SK-N-SH treated with all-trans-retinoic acid at 6 μM for 48 hours (cell line): ENCODE measurements at regions not wholly inside any gene's neighbourhood (a gene's known extent, or its start where the extent isn't known, plus 50 kb on each side); places are given as distances from the start of the nearest gene placed in this dataset.

Experiments used
- ATAC-seq: fragments of 200-7000 bp; cut with Tn5 transposase; 3 replicates; pipeline ENCODE4 v1.9.1; 2020; ENCODE audit warnings: mild to moderate bottlenecking, moderate library complexity
- ARNTL ChIP-seq: fragments of 450-650 bp; formaldehyde crosslinking; IDR thresholded peaks from 2 replicates; pipeline ENCODE4 v1.5.0; 2020; ENCODE audit warnings: low read depth, mild to moderate bottlenecking, moderate library complexity, borderline replicate concordance
- BACH2 ChIP-seq: fragments of 250-450 bp; sonication (Bioruptor Pico); IDR thresholded peaks from 2 replicates; pipeline ENCODE4 v1.9.0; 2021; ENCODE audit warnings: mild to moderate bottlenecking, borderline replicate concordance
- CSDC2 ChIP-seq: fragments of 250-450 bp; sonication (Bioruptor Pico); IDR thresholded peaks from 2 replicates; pipeline ENCODE4 v1.5.0; 2020; ENCODE audit warnings: mild to moderate bottlenecking, moderate library complexity
- ESRRG ChIP-seq: fragments of 250-450 bp; sonication (Bioruptor Pico); IDR thresholded peaks from 2 replicates; pipeline ENCODE4 v1.6.1; 2021; ENCODE audit warnings: mild to moderate bottlenecking
- GLIS3 ChIP-seq: fragments of 250-450 bp; sonication (Bioruptor Pico); IDR thresholded peaks from 2 replicates; pipeline ENCODE4 v1.5.0; 2020; ENCODE audit warnings: mild to moderate bottlenecking, moderate library complexity
- ISL1 ChIP-seq: fragments of 250-450 bp; sonication (Bioruptor Pico); IDR thresholded peaks from 2 replicates; pipeline ENCODE4 v2.1.2; 2022; ENCODE audit warnings: mild to moderate bottlenecking, moderate library complexity
- OSR1 ChIP-seq: fragments of 250-450 bp; sonication (Bioruptor Pico); IDR thresholded peaks from 2 replicates; pipeline ENCODE4 v1.8.0; 2022; ENCODE audit warnings: moderate library complexity, mild to moderate bottlenecking, inconsistent platforms
- PATZ1 ChIP-seq: fragments of 250-450 bp; sonication (Bioruptor Pico); IDR thresholded peaks from 2 replicates; pipeline ENCODE4 v1.8.0; 2020; ENCODE audit warnings: mild to moderate bottlenecking, moderate library complexity, borderline replicate concordance
- POU6F1 ChIP-seq: fragments of 250-450 bp; sonication (Bioruptor Pico); IDR thresholded peaks from 2 replicates; pipeline ENCODE4 v1.8.0; 2021; ENCODE audit warnings: low read depth, mild to moderate bottlenecking, moderate library complexity, borderline replicate concordance
- PPARA ChIP-seq: fragments of 250-450 bp; sonication (Bioruptor Pico); IDR thresholded peaks from 2 replicates; pipeline ENCODE4 v1.5.0; 2020; ENCODE audit warnings: mild to moderate bottlenecking, borderline replicate concordance
- RARB ChIP-seq: fragments of 250-450 bp; sonication (Bioruptor Pico); IDR thresholded peaks from 2 replicates; pipeline ENCODE4 v1.8.0; 2021; ENCODE audit warnings: mild to moderate bottlenecking, moderate library complexity
- SNAI2 ChIP-seq: fragments of 250-450 bp; sonication (Bioruptor Pico); IDR thresholded peaks from 2 replicates; pipeline ENCODE4 v1.5.0; 2020; ENCODE audit warnings: mild to moderate bottlenecking, moderate library complexity
- TCF4 ChIP-seq: fragments of 250-450 bp; sonication (Bioruptor Pico); IDR thresholded peaks from 2 replicates; pipeline ENCODE4 v1.8.0; 2021; ENCODE audit warnings: mild to moderate bottlenecking, moderate library complexity, borderline replicate concordance
- TOX ChIP-seq: fragments of 250-450 bp; sonication (Bioruptor Pico); IDR thresholded peaks from 2 replicates; pipeline ENCODE4 v1.8.0; 2021; ENCODE audit warnings: mild to moderate bottlenecking, moderate library complexity, borderline replicate concordance
- ZC3H10 ChIP-seq: fragments of 250-450 bp; sonication (Bioruptor Pico); IDR thresholded peaks from 2 replicates; pipeline ENCODE4 v1.5.1; 2021; ENCODE audit warnings: mild to moderate bottlenecking, moderate library complexity
- ZFP3 ChIP-seq: fragments of 250-450 bp; sonication (Bioruptor Pico); IDR thresholded peaks from 2 replicates; pipeline ENCODE4 v1.5.0; 2020; ENCODE audit warnings: mild to moderate bottlenecking, moderate library complexity
- ZFP30 ChIP-seq: fragments of 450-650 bp; formaldehyde crosslinking; IDR thresholded peaks from 2 replicates; pipeline ENCODE4 v1.5.0; 2022; ENCODE audit warnings: mild to moderate bottlenecking, moderate library complexity
- ZNF565 ChIP-seq: fragments of 450-650 bp; formaldehyde crosslinking; conservative IDR thresholded peaks from 2 replicates; pipeline ENCODE4 v1.5.0; 2020; ENCODE audit warnings: low read depth, mild to moderate bottlenecking, moderate library complexity
- ZNF70 ChIP-seq: fragments of 450-650 bp; formaldehyde crosslinking; IDR thresholded peaks from 2 replicates; pipeline ENCODE4 v1.5.0; 2020; ENCODE audit warnings: mild to moderate bottlenecking, moderate library complexity
- ZNF8 ChIP-seq: fragments of 450-650 bp; formaldehyde crosslinking; IDR thresholded peaks from 2 replicates; pipeline ENCODE4 v1.5.0; 2020; ENCODE audit warnings: mild to moderate bottlenecking, moderate library complexity
- TF ChIP-seq, protein P1 (sequence below): fragments of 250-450 bp; sonication (Bioruptor Pico); IDR thresholded peaks from 2 replicates; pipeline ENCODE4 v1.5.1; 2020; ENCODE audit warnings: low read depth, mild to moderate bottlenecking, moderate library complexity
- TF ChIP-seq, protein P2 (sequence below): fragments of 250-450 bp; sonication (Bioruptor Pico); IDR thresholded peaks from 2 replicates; pipeline ENCODE4 v1.5.1; 2021; ENCODE audit warnings: mild to moderate bottlenecking, moderate library complexity

DNA sequence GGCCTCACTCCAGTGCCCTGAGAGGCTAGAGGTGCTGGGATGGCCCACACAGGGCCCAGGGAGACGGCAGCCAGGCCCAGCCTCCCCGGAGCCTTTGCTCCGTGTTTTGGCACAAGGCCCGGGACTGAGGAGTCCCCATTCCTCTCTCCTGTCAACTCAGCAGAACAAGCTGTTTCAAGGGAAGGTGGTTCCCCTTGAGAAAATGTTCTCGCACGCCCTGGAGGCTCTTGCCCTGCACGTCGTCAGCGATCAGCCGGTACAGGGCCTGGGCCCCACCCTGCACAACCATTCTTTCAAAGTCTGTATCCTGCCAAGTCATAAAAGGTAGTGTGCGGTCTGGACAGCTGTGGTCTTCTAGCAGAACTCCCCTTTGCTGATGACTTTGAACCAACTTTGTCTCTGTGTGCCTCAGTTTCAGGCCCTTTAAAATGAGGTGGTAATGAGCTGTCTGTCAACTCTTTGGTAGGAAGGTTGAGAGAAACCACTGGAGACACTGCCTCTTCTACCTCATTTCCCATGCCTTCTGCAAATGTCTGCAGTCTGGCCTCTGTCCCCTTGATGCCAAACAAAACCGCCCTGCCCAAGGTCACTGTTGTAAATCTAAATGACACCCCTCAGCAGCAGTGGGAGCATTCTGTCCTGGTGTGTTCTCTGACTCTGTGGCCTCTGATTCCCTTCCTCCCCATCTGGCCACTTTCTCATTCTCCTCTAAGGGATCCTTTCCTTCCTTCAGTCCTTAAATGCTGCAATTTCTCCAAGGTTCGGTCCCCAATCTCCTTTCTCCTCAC lies 138.6 kb upstream of the JUN start:
- TF ChIP-seq CSDC2 (CRISPR knock-in tag) (no peak), ZFP30 (CRISPR knock-in tag) (no peak), OSR1 (CRISPR knock-in tag) (no peak), TCF4 (CRISPR knock-in tag) (no peak), ISL1 (CRISPR knock-in tag) (no peak), ZNF565 (CRISPR knock-in tag) (no peak), SNAI2 (CRISPR knock-in tag) (no peak), POU6F1 (no peak), PPARA (CRISPR knock-in tag) (no peak), RARB (CRISPR knock-in tag) (no peak), BACH2 (CRISPR knock-in tag) (no peak), ZFP3 (CRISPR knock-in tag) (no peak), ZC3H10 (no peak), TOX (no peak), ARNTL (CRISPR knock-in tag) (no peak), ESRRG (CRISPR knock-in tag) (no peak), GLIS3 (no peak), ZNF8 (CRISPR knock-in tag) (no peak), PATZ1 (no peak)
- TF ChIP-seq, protein P1, sequence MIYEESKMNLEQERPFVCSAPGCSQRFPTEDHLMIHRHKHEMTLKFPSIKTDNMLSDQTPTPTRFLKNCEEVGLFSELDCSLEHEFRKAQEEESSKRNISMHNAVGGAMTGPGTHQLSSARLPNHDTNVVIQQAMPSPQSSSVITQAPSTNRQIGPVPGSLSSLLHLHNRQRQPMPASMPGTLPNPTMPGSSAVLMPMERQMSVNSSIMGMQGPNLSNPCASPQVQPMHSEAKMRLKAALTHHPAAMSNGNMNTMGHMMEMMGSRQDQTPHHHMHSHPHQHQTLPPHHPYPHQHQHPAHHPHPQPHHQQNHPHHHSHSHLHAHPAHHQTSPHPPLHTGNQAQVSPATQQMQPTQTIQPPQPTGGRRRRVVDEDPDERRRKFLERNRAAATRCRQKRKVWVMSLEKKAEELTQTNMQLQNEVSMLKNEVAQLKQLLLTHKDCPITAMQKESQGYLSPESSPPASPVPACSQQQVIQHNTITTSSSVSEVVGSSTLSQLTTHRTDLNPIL, result no peak
- peak; percentile 79 for ATAC-seq

DNA sequence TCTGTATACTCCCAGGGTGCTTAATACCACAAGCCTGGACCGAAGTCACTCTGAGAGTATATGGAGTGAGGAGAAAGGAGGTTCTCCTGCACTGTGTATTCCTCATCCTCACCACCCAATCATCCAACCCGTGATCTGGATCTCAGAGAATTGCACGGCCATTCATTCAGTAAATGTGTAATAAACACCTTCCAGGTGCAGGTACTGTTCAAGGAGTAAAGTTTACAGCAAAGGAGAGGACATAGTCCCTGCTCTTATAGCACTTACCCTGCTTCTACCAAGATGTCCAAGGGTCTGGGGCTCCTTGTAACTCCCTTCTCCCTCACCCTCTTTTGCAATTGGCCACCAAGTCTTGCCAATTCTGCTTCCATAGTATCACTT lies 139.2 kb upstream of the JUN start:
- no peak for TF ChIP-seq ZC3H10
- TF ChIP-seq OSR1 (CRISPR knock-in tag), result no peak
- TF ChIP-seq PATZ1, result no peak
- no peak for TF ChIP-seq ZNF70
- no peak for TF ChIP-seq CSDC2 (CRISPR knock-in tag)
- no peak for TF ChIP-seq ARNTL (CRISPR knock-in tag)
- no peak for TF ChIP-seq POU6F1
- TF ChIP-seq BACH2 (CRISPR knock-in tag), result no peak
- TF ChIP-seq PPARA (CRISPR knock-in tag), result no peak
- no peak for TF ChIP-seq ZNF565 (CRISPR knock-in tag)
- TF ChIP-seq ZFP30 (CRISPR knock-in tag), result no peak
- TF ChIP-seq, all 23 proteins: peak for 0
- ATAC-seq, result no peak

GRCh38 chr1:58924016-58924565 lies 140.2 kb upstream of the JUN start:
- ATAC-seq, result no peak
- TF ChIP-seq PATZ1 (no peak), GLIS3 (no peak), TOX (no peak), TCF4 (CRISPR knock-in tag) (no peak), ARNTL (CRISPR knock-in tag) (no peak), ZNF565 (CRISPR knock-in tag) (no peak), ESRRG (CRISPR knock-in tag) (no peak), ZFP3 (CRISPR knock-in tag) (no peak), CSDC2 (CRISPR knock-in tag) (no peak)
- TF ChIP-seq, protein P1, result no peak
- TF ChIP-seq, protein P2, sequence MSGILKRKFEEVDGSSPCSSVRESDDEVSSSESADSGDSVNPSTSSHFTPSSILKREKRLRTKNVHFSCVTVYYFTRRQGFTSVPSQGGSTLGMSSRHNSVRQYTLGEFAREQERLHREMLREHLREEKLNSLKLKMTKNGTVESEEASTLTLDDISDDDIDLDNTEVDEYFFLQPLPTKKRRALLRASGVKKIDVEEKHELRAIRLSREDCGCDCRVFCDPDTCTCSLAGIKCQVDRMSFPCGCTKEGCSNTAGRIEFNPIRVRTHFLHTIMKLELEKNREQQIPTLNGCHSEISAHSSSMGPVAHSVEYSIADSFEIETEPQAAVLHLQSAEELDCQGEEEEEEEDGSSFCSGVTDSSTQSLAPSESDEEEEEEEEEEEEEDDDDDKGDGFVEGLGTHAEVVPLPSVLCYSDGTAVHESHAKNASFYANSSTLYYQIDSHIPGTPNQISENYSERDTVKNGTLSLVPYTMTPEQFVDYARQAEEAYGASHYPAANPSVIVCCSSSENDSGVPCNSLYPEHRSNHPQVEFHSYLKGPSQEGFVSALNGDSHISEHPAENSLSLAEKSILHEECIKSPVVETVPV (CRISPR knock-in tag), result no peak
